M059J (cell line): ENCODE measurements at regions not wholly inside any gene's neighbourhood (a gene's known extent, or its start where the extent isn't known, plus 50 kb on each side); places are given as distances from the start of the nearest gene placed in this dataset.
A peak's percentile ranks its signal among the peaks of the same experiment; 100 is the strongest.
"Not testable (repeated sequence)": the region's sequence is repeated elsewhere in the genome, so short reads cannot be mapped to it uniquely, and the experiment has no call there.

Source experiments
- DNase-seq: peaks from one replicate; pipeline ENCODE4 v3.0.0-alpha.2; 2012; ENCODE audit warnings: low read depth

GRCh38 chr4:155032521-155033229 lies 175.8 kb upstream of the NPY2R start:
- DNase-seq: no peak

GRCh38 chr4:155033604-155034003 lies 174.8 kb upstream of the NPY2R start:
- DNase-seq: no peak

- DNase-seq: no peak
Observed at GRCh38 chr4:155037031-155037430, 171.4 kb upstream of the NPY2R start.

GRCh38 chr4:155038459-155038858 lies 170.0 kb upstream of the NPY2R start:
- DNase-seq: no peak

GRCh38 chr4:155039162-155039561 lies 169.3 kb upstream of the NPY2R start:
- no peak for DNase-seq

GRCh38 chr4:155040031-155040430 lies 168.4 kb upstream of the NPY2R start:
- no peak for DNase-seq

- no peak for DNase-seq
Observed at GRCh38 chr4:155042014-155042413, 166.4 kb upstream of the NPY2R start.

GRCh38 chr4:155044251-155044650 lies 164.2 kb upstream of the NPY2R start:
- not testable (repeated sequence) for DNase-seq

GRCh38 chr4:155047755-155048154 lies 160.7 kb upstream of the NPY2R start:
- DNase-seq: peak; percentile 20

- not testable (repeated sequence) for DNase-seq
Observed at GRCh38 chr4:155054042-155054441, 154.4 kb upstream of the NPY2R start.

- no peak for DNase-seq
Observed at GRCh38 chr4:155060419-155060818, 148.0 kb upstream of the NPY2R start.

- no peak for DNase-seq
Observed at GRCh38 chr4:155060873-155061272, 147.6 kb upstream of the NPY2R start.

- no peak for DNase-seq
Observed at GRCh38 chr4:155062948-155063347, 145.5 kb upstream of the NPY2R start.

- not testable (repeated sequence) for DNase-seq
Observed at GRCh38 chr4:155064934-155065333, 143.5 kb upstream of the NPY2R start.

- no peak for DNase-seq
Observed at GRCh38 chr4:155066871-155067270, 141.6 kb upstream of the NPY2R start.

- no peak for DNase-seq
Observed at GRCh38 chr4:155071962-155072361, 136.5 kb upstream of the NPY2R start.

GRCh38 chr4:155072417-155072816 lies 136.0 kb upstream of the NPY2R start:
- no peak for DNase-seq

GRCh38 chr4:155073852-155074251 lies 134.6 kb upstream of the NPY2R start:
- DNase-seq: no peak

GRCh38 chr4:155076256-155076785 lies 132.1 kb upstream of the NPY2R start:
- no peak for DNase-seq

GRCh38 chr4:155077452-155078229 lies 130.8 kb upstream of the NPY2R start:
- peak; percentile 1 for DNase-seq

GRCh38 chr4:155079871-155080270 lies 128.6 kb upstream of the NPY2R start:
- DNase-seq: peak; percentile 29

GRCh38 chr4:155081222-155081621 lies 127.2 kb upstream of the NPY2R start:
- no peak for DNase-seq
